H9 (cell line): ENCODE measurements at regions not wholly inside any gene's neighbourhood (a gene's known extent, or its start where the extent isn't known, plus 50 kb on each side); places are given as distances from the start of the nearest gene placed in this dataset.

Experiments used
- DNase-seq: peaks from one replicate; pipeline ENCODE4 v3.0.0-alpha.2; 2017
- H2AFZ ChIP-seq: one replicate; pipeline ENCODE4 v1.6.1; 2013; ENCODE audit warnings: mild to moderate bottlenecking, low read length, control low read depth, moderate library complexity
- H2AK5ac ChIP-seq: 2 replicates; pipeline ENCODE4 v1.6.1; 2013; ENCODE audit warnings: low read length, control low read depth, mixed read lengths; ENCODE audit not compliant: insufficient read length
- H2BK120ac ChIP-seq: one replicate; pipeline ENCODE4 v1.6.1; 2013; ENCODE audit warnings: low read depth, mild to moderate bottlenecking, low read length, control low read depth, inconsistent platforms; ENCODE audit not compliant: poor library complexity, severe bottlenecking
- H2BK12ac ChIP-seq: 2 replicates; pipeline ENCODE4 v1.6.1; 2013; ENCODE audit warnings: low read length, control low read depth, mixed read lengths, low read depth; ENCODE audit not compliant: insufficient read length
- H2BK15ac ChIP-seq: 2 replicates; pipeline ENCODE4 v1.6.1; 2013; ENCODE audit warnings: low read depth, low read length, control low read depth
- H2BK20ac ChIP-seq: one replicate; pipeline ENCODE4 v1.6.1; 2013; ENCODE audit warnings: low read depth, mild to moderate bottlenecking, low read length, control low read depth, inconsistent platforms; ENCODE audit not compliant: poor library complexity, severe bottlenecking
- H2BK5ac ChIP-seq: 2 replicates; pipeline ENCODE4 v1.6.1; 2013; ENCODE audit warnings: low read length, control low read depth, mixed read lengths; ENCODE audit not compliant: insufficient read length
- H3K14ac ChIP-seq: 2 replicates; pipeline ENCODE4 v1.6.1; 2013; ENCODE audit warnings: low read length, control low read depth; ENCODE audit not compliant: insufficient read depth
- H3K18ac ChIP-seq: 2 replicates; pipeline ENCODE4 v1.6.1; 2013; ENCODE audit warnings: low read depth, mild to moderate bottlenecking, mixed read lengths, low read length, control low read depth; ENCODE audit not compliant: insufficient read length
- H3K23ac ChIP-seq: 2 replicates; pipeline ENCODE4 v1.6.1; 2013; ENCODE audit warnings: low read length, control low read depth, mixed read lengths, low read depth; ENCODE audit not compliant: insufficient read length
- H3K23me2 ChIP-seq: 2 replicates; pipeline ENCODE4 v1.6.1; 2013; ENCODE audit warnings: low read depth, mild to moderate bottlenecking, mixed read lengths, low read length, control low read depth; ENCODE audit not compliant: insufficient read length, poor library complexity, severe bottlenecking
- H3K27ac ChIP-seq: 2 replicates; pipeline ENCODE4 v1.5.1; 2013; ENCODE audit warnings: low read length, control low read depth, mixed read lengths, low read depth; ENCODE audit not compliant: insufficient read length
- H3K27me3 ChIP-seq: 2 replicates; pipeline ENCODE4 v1.6.1; 2013; ENCODE audit warnings: low read length, control low read depth, inconsistent platforms; ENCODE audit not compliant: insufficient read depth
- H3K4ac ChIP-seq: 2 replicates; pipeline ENCODE4 v1.6.1; 2013; ENCODE audit warnings: low read depth, mild to moderate bottlenecking, control low read depth, inconsistent platforms, low read length, moderate library complexity
- H3K4me1 ChIP-seq: 2 replicates; pipeline ENCODE4 v1.6.1; 2013; ENCODE audit warnings: low read length, control low read depth, inconsistent platforms; ENCODE audit not compliant: insufficient read depth
- H3K4me2 ChIP-seq: 2 replicates; pipeline ENCODE4 v1.6.1; 2013; ENCODE audit warnings: low read length, control low read depth, mixed read lengths; ENCODE audit not compliant: insufficient read length, insufficient read depth
- H3K56ac ChIP-seq: 2 replicates; pipeline ENCODE4 v1.6.1; 2013; ENCODE audit warnings: low read depth, mild to moderate bottlenecking, mixed read lengths, low read length, control low read depth; ENCODE audit not compliant: insufficient read length
- H3K79me1 ChIP-seq: 2 replicates; pipeline ENCODE4 v1.6.1; 2013; ENCODE audit warnings: low read depth, mild to moderate bottlenecking, moderate library complexity, low read length, control low read depth, inconsistent platforms; ENCODE audit not compliant: insufficient read depth, poor library complexity, severe bottlenecking
- H3K79me2 ChIP-seq: 2 replicates; pipeline ENCODE4 v1.6.1; 2013; ENCODE audit warnings: low read length, control low read depth, inconsistent platforms; ENCODE audit not compliant: insufficient read depth
- H3K9ac ChIP-seq: 2 replicates; pipeline ENCODE4 v1.6.1; 2013; ENCODE audit warnings: low read length, control low read depth, mixed read lengths; ENCODE audit not compliant: insufficient read length; ENCODE audit errors: extremely low read depth
- H3K9me3 ChIP-seq: one replicate; pipeline ENCODE4 v1.6.1; 2013; ENCODE audit warnings: low read depth, low read length, inconsistent platforms; ENCODE audit not compliant: control insufficient read depth
- H3T11ph ChIP-seq: one replicate; pipeline ENCODE4 v1.6.1; 2013; ENCODE audit warnings: mild to moderate bottlenecking, low read length, control low read depth, inconsistent platforms
- H4K20me1 ChIP-seq: one replicate; pipeline ENCODE4 v1.6.1; 2013; ENCODE audit not compliant: control insufficient read depth, insufficient read length, insufficient read depth
- H4K5ac ChIP-seq: 2 replicates; pipeline ENCODE4 v1.6.1; 2013; ENCODE audit warnings: low read depth, mild to moderate bottlenecking, mixed read lengths, low read length, control low read depth; ENCODE audit not compliant: insufficient read length
- H4K8ac ChIP-seq: replicated peaks from 2 replicates; pipeline ENCODE4 v1.6.1; 2013; ENCODE audit warnings: low read length, control low read depth, mixed read lengths, low read depth; ENCODE audit not compliant: insufficient read length
- H4K91ac ChIP-seq: 2 replicates; pipeline ENCODE4 v1.6.1; 2013; ENCODE audit warnings: low read depth, mild to moderate bottlenecking, moderate library complexity, mixed read lengths, low read length, control low read depth; ENCODE audit not compliant: insufficient read length
- H3K27ac Mint-ChIP-seq, 3 experiments: 2 replicates in 2 of 3; 3 replicates in 1 of 3; pipeline ENCODE4 v1.8.0; 2020 to 2021; ENCODE audit warnings: mixed read lengths in 3 of 3, mild to moderate bottlenecking in 1 of 3, moderate library complexity in 1 of 3
- H3K27me3 Mint-ChIP-seq: 2 replicates; pipeline ENCODE4 v1.8.0; 2021; ENCODE audit warnings: low read depth, mild to moderate bottlenecking, moderate library complexity, mixed read lengths
- H3K36me3 Mint-ChIP-seq, 3 experiments: 2 replicates in 2 of 3; 3 replicates in 1 of 3; pipeline ENCODE4 v1.8.0; 2020 to 2021; ENCODE audit warnings: low read depth in 3 of 3, mixed read lengths in 3 of 3; ENCODE audit not compliant: insufficient read depth in 1 of 3
- H3K4me1 Mint-ChIP-seq, 2 experiments: 2 replicates each; pipeline ENCODE4 v1.8.0; 2020; ENCODE audit warnings: mixed read lengths in 2 of 2
- H3K4me3 Mint-ChIP-seq, 2 experiments: 2 replicates in 1 of 2; 3 replicates in 1 of 2; pipeline ENCODE4 v1.8.0; 2020 to 2021; ENCODE audit warnings: mild to moderate bottlenecking in 2 of 2, mixed read lengths in 2 of 2, moderate library complexity in 1 of 2
- H3K9me3 Mint-ChIP-seq, 2 experiments: 2 replicates in 1 of 2; 3 replicates in 1 of 2; pipeline ENCODE4 v1.8.0; 2020; ENCODE audit warnings: mild to moderate bottlenecking in 2 of 2, mixed read lengths in 2 of 2, moderate library complexity in 1 of 2
- CTCF ChIP-seq: fragments of 200-600 bp; sonication (generic); conservative IDR thresholded peaks from 3 replicates; pipeline ENCODE4 v1.8.0; 2021; ENCODE audit warnings: antibody characterized with exemption, mild to moderate bottlenecking

GRCh38 chr18:22675006-22675405 lies 257.3 kb upstream of the CTAGE1 start:
- Histone ChIP-seq H2AK5ac (no peak overlapping the region), H3K4ac (no peak overlapping the region), H3K4me1 (no peaks in the 10 kb centered on the region), H2AFZ (no peak overlapping the region), H3K27ac (no peak overlapping the region), H2BK120ac (no peak overlapping the region), H4K20me1 (no peaks in the 10 kb centered on the region), H3K23ac (no peak overlapping the region), H2BK15ac (no peak overlapping the region; the same call in 1 of the 2 replicates), H3K79me2 (no peaks in the 10 kb centered on the region), H2BK5ac (no peak overlapping the region), H3K56ac (no peak overlapping the region), H3K23me2 (no peaks in the 10 kb centered on the region), H3K27me3 (no peaks in the 10 kb centered on the region), H2BK12ac (no peak overlapping the region), H3K18ac (no peak overlapping the region), H3K9me3 (no peaks in the 10 kb centered on the region), H3K14ac (no peak overlapping the region), H4K5ac (no peak overlapping the region), H3T11ph (no peak overlapping the region), H3K9ac (no peak overlapping the region), H3K4me2 (no peak overlapping the region), H2BK20ac (no peak overlapping the region), H4K8ac (no peak overlapping the region), H3K79me1 (no peaks in the 10 kb centered on the region), H4K91ac (no peak overlapping the region)
- H3K9me3 Mint-ChIP-seq: no peaks in the 10 kb centered on the region
- H3K4me1 Mint-ChIP-seq: peaks cover 0 to 3% of the 10 kb centered on the region in 2 experiments; a peak in 1 of 4 replicates
- no peak overlapping the region for H3K4me3 Mint-ChIP-seq
- no peaks in the 10 kb centered on the region; the same call in 1 of the 2 replicates for H3K27me3 Mint-ChIP-seq
- no peak for DNase-seq
- no peak overlapping the region for H3K27ac Mint-ChIP-seq
- no peak for TF ChIP-seq CTCF
- H3K36me3 Mint-ChIP-seq: no peaks in the 10 kb centered on the region
